K562 (cell line): ENCODE measurements at regions not wholly inside any gene's neighbourhood (a gene's known extent, or its start where the extent isn't known, plus 50 kb on each side); places are given as distances from the start of the nearest gene placed in this dataset.
A peak's percentile ranks its signal among the peaks of the same experiment; 100 is the strongest.

Experiments used
- HMBOX1 ChIP-seq: sonication (generic); IDR thresholded peaks from 2 replicates; pipeline ENCODE4 v1.6.1; 2016
- ZNF311 ChIP-seq: fragments of 250-450 bp; sonication (Bioruptor Pico); IDR thresholded peaks from 2 replicates; pipeline ENCODE4 v1.4.0; 2020; ENCODE audit warnings: mild to moderate bottlenecking, moderate library complexity
- TF ChIP-seq, protein P1 (sequence below): fragments of 450-650 bp; IDR thresholded peaks from 2 replicates; pipeline ENCODE4 v1.6.1; 2016; ENCODE audit warnings: mild to moderate bottlenecking, moderate library complexity

GRCh38 chr18:70382992-70383717, 94.3 kb downstream of the SOCS6 start (continued):
- TF ChIP-seq, protein P1, sequence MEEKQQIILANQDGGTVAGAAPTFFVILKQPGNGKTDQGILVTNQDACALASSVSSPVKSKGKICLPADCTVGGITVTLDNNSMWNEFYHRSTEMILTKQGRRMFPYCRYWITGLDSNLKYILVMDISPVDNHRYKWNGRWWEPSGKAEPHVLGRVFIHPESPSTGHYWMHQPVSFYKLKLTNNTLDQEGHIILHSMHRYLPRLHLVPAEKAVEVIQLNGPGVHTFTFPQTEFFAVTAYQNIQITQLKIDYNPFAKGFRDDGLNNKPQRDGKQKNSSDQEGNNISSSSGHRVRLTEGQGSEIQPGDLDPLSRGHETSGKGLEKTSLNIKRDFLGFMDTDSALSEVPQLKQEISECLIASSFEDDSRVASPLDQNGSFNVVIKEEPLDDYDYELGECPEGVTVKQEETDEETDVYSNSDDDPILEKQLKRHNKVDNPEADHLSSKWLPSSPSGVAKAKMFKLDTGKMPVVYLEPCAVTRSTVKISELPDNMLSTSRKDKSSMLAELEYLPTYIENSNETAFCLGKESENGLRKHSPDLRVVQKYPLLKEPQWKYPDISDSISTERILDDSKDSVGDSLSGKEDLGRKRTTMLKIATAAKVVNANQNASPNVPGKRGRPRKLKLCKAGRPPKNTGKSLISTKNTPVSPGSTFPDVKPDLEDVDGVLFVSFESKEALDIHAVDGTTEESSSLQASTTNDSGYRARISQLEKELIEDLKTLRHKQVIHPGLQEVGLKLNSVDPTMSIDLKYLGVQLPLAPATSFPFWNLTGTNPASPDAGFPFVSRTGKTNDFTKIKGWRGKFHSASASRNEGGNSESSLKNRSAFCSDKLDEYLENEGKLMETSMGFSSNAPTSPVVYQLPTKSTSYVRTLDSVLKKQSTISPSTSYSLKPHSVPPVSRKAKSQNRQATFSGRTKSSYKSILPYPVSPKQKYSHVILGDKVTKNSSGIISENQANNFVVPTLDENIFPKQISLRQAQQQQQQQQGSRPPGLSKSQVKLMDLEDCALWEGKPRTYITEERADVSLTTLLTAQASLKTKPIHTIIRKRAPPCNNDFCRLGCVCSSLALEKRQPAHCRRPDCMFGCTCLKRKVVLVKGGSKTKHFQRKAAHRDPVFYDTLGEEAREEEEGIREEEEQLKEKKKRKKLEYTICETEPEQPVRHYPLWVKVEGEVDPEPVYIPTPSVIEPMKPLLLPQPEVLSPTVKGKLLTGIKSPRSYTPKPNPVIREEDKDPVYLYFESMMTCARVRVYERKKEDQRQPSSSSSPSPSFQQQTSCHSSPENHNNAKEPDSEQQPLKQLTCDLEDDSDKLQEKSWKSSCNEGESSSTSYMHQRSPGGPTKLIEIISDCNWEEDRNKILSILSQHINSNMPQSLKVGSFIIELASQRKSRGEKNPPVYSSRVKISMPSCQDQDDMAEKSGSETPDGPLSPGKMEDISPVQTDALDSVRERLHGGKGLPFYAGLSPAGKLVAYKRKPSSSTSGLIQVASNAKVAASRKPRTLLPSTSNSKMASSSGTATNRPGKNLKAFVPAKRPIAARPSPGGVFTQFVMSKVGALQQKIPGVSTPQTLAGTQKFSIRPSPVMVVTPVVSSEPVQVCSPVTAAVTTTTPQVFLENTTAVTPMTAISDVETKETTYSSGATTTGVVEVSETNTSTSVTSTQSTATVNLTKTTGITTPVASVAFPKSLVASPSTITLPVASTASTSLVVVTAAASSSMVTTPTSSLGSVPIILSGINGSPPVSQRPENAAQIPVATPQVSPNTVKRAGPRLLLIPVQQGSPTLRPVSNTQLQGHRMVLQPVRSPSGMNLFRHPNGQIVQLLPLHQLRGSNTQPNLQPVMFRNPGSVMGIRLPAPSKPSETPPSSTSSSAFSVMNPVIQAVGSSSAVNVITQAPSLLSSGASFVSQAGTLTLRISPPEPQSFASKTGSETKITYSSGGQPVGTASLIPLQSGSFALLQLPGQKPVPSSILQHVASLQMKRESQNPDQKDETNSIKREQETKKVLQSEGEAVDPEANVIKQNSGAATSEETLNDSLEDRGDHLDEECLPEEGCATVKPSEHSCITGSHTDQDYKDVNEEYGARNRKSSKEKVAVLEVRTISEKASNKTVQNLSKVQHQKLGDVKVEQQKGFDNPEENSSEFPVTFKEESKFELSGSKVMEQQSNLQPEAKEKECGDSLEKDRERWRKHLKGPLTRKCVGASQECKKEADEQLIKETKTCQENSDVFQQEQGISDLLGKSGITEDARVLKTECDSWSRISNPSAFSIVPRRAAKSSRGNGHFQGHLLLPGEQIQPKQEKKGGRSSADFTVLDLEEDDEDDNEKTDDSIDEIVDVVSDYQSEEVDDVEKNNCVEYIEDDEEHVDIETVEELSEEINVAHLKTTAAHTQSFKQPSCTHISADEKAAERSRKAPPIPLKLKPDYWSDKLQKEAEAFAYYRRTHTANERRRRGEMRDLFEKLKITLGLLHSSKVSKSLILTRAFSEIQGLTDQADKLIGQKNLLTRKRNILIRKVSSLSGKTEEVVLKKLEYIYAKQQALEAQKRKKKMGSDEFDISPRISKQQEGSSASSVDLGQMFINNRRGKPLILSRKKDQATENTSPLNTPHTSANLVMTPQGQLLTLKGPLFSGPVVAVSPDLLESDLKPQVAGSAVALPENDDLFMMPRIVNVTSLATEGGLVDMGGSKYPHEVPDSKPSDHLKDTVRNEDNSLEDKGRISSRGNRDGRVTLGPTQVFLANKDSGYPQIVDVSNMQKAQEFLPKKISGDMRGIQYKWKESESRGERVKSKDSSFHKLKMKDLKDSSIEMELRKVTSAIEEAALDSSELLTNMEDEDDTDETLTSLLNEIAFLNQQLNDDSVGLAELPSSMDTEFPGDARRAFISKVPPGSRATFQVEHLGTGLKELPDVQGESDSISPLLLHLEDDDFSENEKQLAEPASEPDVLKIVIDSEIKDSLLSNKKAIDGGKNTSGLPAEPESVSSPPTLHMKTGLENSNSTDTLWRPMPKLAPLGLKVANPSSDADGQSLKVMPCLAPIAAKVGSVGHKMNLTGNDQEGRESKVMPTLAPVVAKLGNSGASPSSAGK: peak; percentile 23; the same call in 1 of the 2 replicates
- TF ChIP-seq ZNF311 (CRISPR knock-in tag): no peak
- no peak for TF ChIP-seq HMBOX1
